IMR-90 (cell line): ENCODE measurements at regions not wholly inside any gene's neighbourhood (a gene's known extent, or its start where the extent isn't known, plus 50 kb on each side); places are given as distances from the start of the nearest gene placed in this dataset.

Experiments used
- ATAC-seq: fragments of 200-7000 bp; cut with Tn5 transposase; 2 replicates; pipeline ENCODE4 v1.9.1; 2020; ENCODE audit warnings: low read depth, mild to moderate bottlenecking, moderate library complexity
- BruUV-seq: library from RNA; stranded (reverse); fragments of 400-500 nt; replicated peaks from 2 replicates; lab custom pipeline; 2021; lab: Mats Ljungman, UMichigan
- CTCF ChIA-PET: fragments of 300-600 bp; formaldehyde crosslinking; extraction: SDS; loops from one replicate; lab custom pipeline; 2021; ENCODE audit warnings: antibody characterized with exemption; lab: Yijun Ruan, JAX
- POLR2A ChIA-PET: fragments of 300-600 bp; sonication (Branson Sonifier 250); formaldehyde crosslinking; loops from one replicate; lab custom pipeline; 2022; ENCODE audit warnings: antibody characterized with exemption; ENCODE audit not compliant: unreplicated experiment; lab: Charles Lee
- DNase-seq: peaks from one replicate; pipeline ENCODE4 v3.0.0; 2013
- H2AFZ ChIP-seq: replicated peaks from 2 replicates; pipeline ENCODE3; 2013; ENCODE audit warnings: low read length, mild to moderate bottlenecking; ENCODE audit not compliant: poor library complexity
- H2AK5ac ChIP-seq: 2 replicates; pipeline ENCODE4 v1.6.1; 2013; ENCODE audit warnings: low read depth, low read length, inconsistent platforms
- H2AK9ac ChIP-seq: replicated peaks from 2 replicates; pipeline ENCODE3; 2013; ENCODE audit warnings: mild to moderate bottlenecking, low read depth, low read length, moderate library complexity; ENCODE audit not compliant: poor library complexity
- H2BK120ac ChIP-seq: 2 replicates; pipeline ENCODE4 v1.6.1; 2013; ENCODE audit warnings: low read depth, low read length, inconsistent platforms
- H2BK15ac ChIP-seq: 3 replicates; pipeline ENCODE4 v1.6.1; 2013; ENCODE audit warnings: low read depth, low read length, inconsistent platforms
- H2BK20ac ChIP-seq: 2 replicates; pipeline ENCODE4 v1.6.1; 2013; ENCODE audit warnings: low read depth, mild to moderate bottlenecking, inconsistent platforms, low read length, moderate library complexity
- H2BK5ac ChIP-seq: 2 replicates; pipeline ENCODE4 v1.6.1; 2013; ENCODE audit warnings: mild to moderate bottlenecking, low read depth, low read length, inconsistent platforms; ENCODE audit not compliant: poor library complexity, severe bottlenecking
- H3K14ac ChIP-seq: replicated peaks from 2 replicates; pipeline ENCODE4 v1.6.1; 2013; ENCODE audit warnings: low read depth, low read length, inconsistent platforms
- H3K18ac ChIP-seq: 2 replicates; pipeline ENCODE4 v1.6.1; 2013; ENCODE audit warnings: low read depth, low read length, control low read depth
- H3K23ac ChIP-seq: 2 replicates; pipeline ENCODE4 v1.6.1; 2013; ENCODE audit warnings: low read depth, low read length, inconsistent platforms
- H3K27ac ChIP-seq: 2 replicates; pipeline ENCODE4 v1.5.1; 2013; ENCODE audit warnings: mild to moderate bottlenecking, control low read depth, low read length; ENCODE audit not compliant: insufficient read depth
- H3K27me3 ChIP-seq: 2 replicates; pipeline ENCODE4 v1.6.1; 2013; ENCODE audit warnings: low read length; ENCODE audit not compliant: control insufficient read depth, insufficient read depth
- H3K36me3 ChIP-seq: 2 replicates; pipeline ENCODE4 v1.6.1; 2013; ENCODE audit warnings: low read length, mixed read lengths; ENCODE audit not compliant: control insufficient read depth, insufficient read depth
- H3K4ac ChIP-seq: 2 replicates; pipeline ENCODE4 v1.6.1; 2013; ENCODE audit warnings: low read depth, low read length, inconsistent platforms
- H3K4me1 ChIP-seq: 2 replicates; pipeline ENCODE4 v1.6.1; 2013; ENCODE audit warnings: low read length, mixed read lengths; ENCODE audit not compliant: control insufficient read depth, insufficient read depth
- H3K4me2 ChIP-seq: 2 replicates; pipeline ENCODE4 v1.6.1; 2013; ENCODE audit warnings: low read depth, mild to moderate bottlenecking, control low read depth, low read length, moderate library complexity
- H3K4me3 ChIP-seq: 2 replicates; pipeline ENCODE4 v1.5.1; 2013; ENCODE audit warnings: low read depth, mild to moderate bottlenecking, control low read depth, low read length, moderate library complexity; ENCODE audit not compliant: insufficient read depth
- H3K56ac ChIP-seq: 2 replicates; pipeline ENCODE4 v1.6.1; 2013; ENCODE audit warnings: low read length, inconsistent platforms; ENCODE audit not compliant: insufficient read depth; ENCODE audit errors: extremely low read depth
- H3K79me1 ChIP-seq, 2 experiments: 2 replicates each; pipeline ENCODE4 v1.6.1; 2013; ENCODE audit warnings: low read length in 2 of 2, inconsistent platforms in 1 of 2, low read depth in 1 of 2
- H3K9ac ChIP-seq: 2 replicates; pipeline ENCODE4 v1.6.1; 2013; ENCODE audit warnings: low read depth, low read length, control low read depth
- H3K9me1 ChIP-seq: 2 replicates; pipeline ENCODE4 v1.6.1; 2013; ENCODE audit warnings: low read length, inconsistent platforms; ENCODE audit not compliant: insufficient read depth
- H3K9me3 ChIP-seq: 2 replicates; pipeline ENCODE4 v1.6.1; 2013; ENCODE audit warnings: low read length; ENCODE audit not compliant: control insufficient read depth, insufficient read depth
- H4K20me1 ChIP-seq: 2 replicates; pipeline ENCODE4 v1.6.1; 2013; ENCODE audit warnings: low read length, inconsistent platforms; ENCODE audit not compliant: insufficient read depth
- H4K5ac ChIP-seq: 2 replicates; pipeline ENCODE4 v1.6.1; 2013; ENCODE audit warnings: mild to moderate bottlenecking, low read depth, low read length, control low read depth
- H4K8ac ChIP-seq, 2 experiments: 2 replicates each; pipeline ENCODE4 v1.6.1; 2013; ENCODE audit warnings: low read depth in 2 of 2, low read length in 2 of 2, control low read depth in 1 of 2, inconsistent platforms in 1 of 2
- H4K91ac ChIP-seq: 2 replicates; pipeline ENCODE4 v1.6.1; 2013; ENCODE audit warnings: low read depth, low read length, inconsistent platforms; ENCODE audit not compliant: insufficient read depth
- BHLHE40 ChIP-seq: fragments of 150-350 bp; IDR thresholded peaks from 2 replicates; pipeline ENCODE4 v1.6.1; 2016; ENCODE audit warnings: mild to moderate bottlenecking, low read depth, low read length
- CEBPB ChIP-seq: IDR thresholded peaks from 2 replicates; pipeline ENCODE4 v1.6.1; 2012; ENCODE audit warnings: low read depth, low read length, improper control_type of control experiment
- CTCF ChIP-seq: conservative IDR thresholded peaks from 2 replicates; pipeline ENCODE4 v1.5.1; 2012; ENCODE audit warnings: mild to moderate bottlenecking, low read depth, low read length, improper control_type of control experiment
- ELK1 ChIP-seq: fragments of 150-350 bp; IDR thresholded peaks from 2 replicates; pipeline ENCODE4 v1.6.1; 2016; ENCODE audit warnings: low read depth, mild to moderate bottlenecking, low read length, moderate library complexity, borderline replicate concordance
- FOS ChIP-seq: fragments of 150-350 bp; IDR thresholded peaks from 2 replicates; pipeline ENCODE4 v1.6.1; 2016; ENCODE audit warnings: low read depth, low read length
- MAFK ChIP-seq: IDR thresholded peaks from 2 replicates; pipeline ENCODE4 v1.6.1; 2012; ENCODE audit warnings: low read depth, low read length, improper control_type of control experiment
- MXI1 ChIP-seq: IDR thresholded peaks from 2 replicates; pipeline ENCODE4 v1.6.1; 2012; ENCODE audit warnings: low read depth, mild to moderate bottlenecking, low read length, moderate library complexity, borderline replicate concordance
- NFE2L2 ChIP-seq: fragments of 150-350 bp; IDR thresholded peaks from 2 replicates; pipeline ENCODE4 v1.6.1; 2016; ENCODE audit warnings: low read depth, mild to moderate bottlenecking, low read length
- POLR2A ChIP-seq: IDR thresholded peaks from 2 replicates; pipeline ENCODE4 v1.6.1; 2012; ENCODE audit warnings: mild to moderate bottlenecking, low read depth, low read length
- RAD21 ChIP-seq: IDR thresholded peaks from 2 replicates; pipeline ENCODE4 v1.6.1; 2012; ENCODE audit warnings: low read length, improper control_type of control experiment
- RCOR1 ChIP-seq: IDR thresholded peaks from 2 replicates; pipeline ENCODE4 v1.6.1; 2012; ENCODE audit warnings: mild to moderate bottlenecking, low read length, improper control_type of control experiment; ENCODE audit not compliant: insufficient replicate concordance
- RFX5 ChIP-seq: IDR thresholded peaks from 2 replicates; pipeline ENCODE4 v1.8.0; 2012; ENCODE audit warnings: low read depth, mild to moderate bottlenecking, low read length, moderate library complexity
- SMC3 ChIP-seq: fragments of 150-350 bp; IDR thresholded peaks from 2 replicates; pipeline ENCODE4 v1.6.1; 2016; ENCODE audit warnings: low read depth, mild to moderate bottlenecking, antibody characterized with exemption, low read length, moderate library complexity
- WGBS, 2 experiments: methylation state at CpG; one replicate each; pipeline versions ENCODE4 v1.1.5 to v1.1.7; 2013; ENCODE audit warnings: missing lambda C conversion rate in 2 of 2; ENCODE audit not compliant: insufficient read length in 1 of 2; ENCODE audit errors: extremely low coverage in 2 of 2; 5-methylcytosine and 5-hydroxymethylcytosine counted together
- dilution Hi-C: fragments of 300-500 bp; cut with HindIII; formaldehyde crosslinking; loops from one replicate; pipeline ENCODE4 v1.14.3; 2018; ENCODE audit warnings: low sequenced_read_pairs; ENCODE audit not compliant: unreplicated experiment
- in situ Hi-C: fragments of 300-500 bp; cut with MboI; formaldehyde crosslinking; loops from 3 replicates; pipeline ENCODE4 v1.14.3; 2019; ENCODE audit warnings: low sequenced_read_pairs, inconsistent platforms, mixed read lengths
- intact Hi-C: fragments of 100-400 bp; cut with micrococcal nuclease; formaldehyde crosslinking; loops from 2 replicates; pipeline ENCODE4 v1.10.0; 2022

GRCh38 chr9:82164159-82164558 is 175.6 kb downstream of the SPATA31D1 start:
- no peak overlapping the region for H2BK5ac ChIP-seq
- no peak overlapping the region for H3K4me2 ChIP-seq
- no peaks in the 10 kb centered on the region for H3K4me1 ChIP-seq
- in situ Hi-C loops (no loop called here), intact Hi-C loops (no loop called here), dilution Hi-C loops (no loop called here)
- no peak overlapping the region for H2AK9ac ChIP-seq
- H3K9me3 ChIP-seq: no peaks in the 10 kb centered on the region
- no peak overlapping the region for H3K27ac ChIP-seq
- H3K9ac ChIP-seq: no peak overlapping the region
- whole genome bisulfite sequencing, 2 experiments: no CpG with 5 or more reads among the region's 2 CpGs
- no peak overlapping the region for H2BK20ac ChIP-seq
- H2AFZ ChIP-seq: no peak overlapping the region
- H3K27me3 ChIP-seq: no peaks in the 10 kb centered on the region
- H3K14ac ChIP-seq: no peak overlapping the region
- no peak overlapping the region for H3K23ac ChIP-seq
- TF ChIP-seq CEBPB: no peak
- TF ChIP-seq ELK1: no peak
- no peak for TF ChIP-seq SMC3
- TF ChIP-seq RAD21: no peak
- no peak for TF ChIP-seq NFE2L2
- no peak for TF ChIP-seq CTCF
- no peak for TF ChIP-seq FOS
- TF ChIP-seq POLR2A: no peak
- no peak for TF ChIP-seq RCOR1
- no peak for TF ChIP-seq BHLHE40
- no peak for TF ChIP-seq MAFK
- TF ChIP-seq MXI1: no peak
- TF ChIP-seq RFX5: no peak
- no peak overlapping the region for H4K91ac ChIP-seq
- H3K18ac ChIP-seq: no peak overlapping the region
- ATAC-seq (no peak), DNase-seq (peak; percentile 36)
- H4K20me1 ChIP-seq: no peaks in the 10 kb centered on the region
- H2BK120ac ChIP-seq: no peak overlapping the region
- ChIA-PET POLR2A (no interaction called here), CTCF (no interaction called here)
- no peak overlapping the region for H4K5ac ChIP-seq
- no peak overlapping the region for H3K56ac ChIP-seq
- no peaks in the 10 kb centered on the region for H3K36me3 ChIP-seq
- no peaks in the 10 kb centered on the region for H3K79me1 ChIP-seq
- no peak overlapping the region for H3K4ac ChIP-seq
- H2AK5ac ChIP-seq: no peak overlapping the region
- no peak overlapping the region for H2BK15ac ChIP-seq
- H3K9me1 ChIP-seq: no peaks in the 10 kb centered on the region
- H4K8ac ChIP-seq: no peak overlapping the region
- no TSS peak for BruUV-seq
- H3K4me3 ChIP-seq: no peak overlapping the region
